CD14-positive monocyte (primary cell): ENCODE measurements at regions not wholly inside any gene's neighbourhood (a gene's known extent, or its start where the extent isn't known, plus 50 kb on each side); places are given as distances from the start of the nearest gene placed in this dataset.
"Not testable (repeated sequence)": the region's sequence is repeated elsewhere in the genome, so short reads cannot be mapped to it uniquely, and the experiment has no call there.

ENCODE experiments used
- DNase-seq, 3 donors: peaks; one replicate each; pipeline ENCODE4 v3.0.0-alpha.2; 2011 to 2022
- H2AFZ ChIP-seq: 2 replicates; pipeline ENCODE4 v1.6.0; 2012; ENCODE audit warnings: mild to moderate bottlenecking, low read depth, low read length, inconsistent platforms; ENCODE audit not compliant: insufficient read depth, poor library complexity, severe bottlenecking
- H3K27ac ChIP-seq, 2 donors: 1 replicate in 1 of 2; 2 replicates in 1 of 2; pipeline ENCODE4 v1.5.1; 2012 to 2013; ENCODE audit warnings: low read length in 2 of 2, control low read depth in 1 of 2, inconsistent platforms in 1 of 2, low read depth in 1 of 2, mild to moderate bottlenecking in 1 of 2
- H3K27me3 ChIP-seq, 2 donors: one replicate each; pipeline versions ENCODE4 v1.6.0 to v1.6.1; 2011 to 2013; ENCODE audit warnings: low read length in 2 of 2; ENCODE audit not compliant: control insufficient read depth in 2 of 2, insufficient read depth in 2 of 2
- H3K36me3 ChIP-seq, 2 donors: replicated peaks in 1 of 2; 1 replicate in 1 of 2; 2 replicates in 1 of 2; pipeline versions ENCODE4 v1.5.1 to v1.6.1; 2012 to 2013; ENCODE audit warnings: low read length in 2 of 2, control low read depth in 1 of 2, inconsistent platforms in 1 of 2, mild to moderate bottlenecking in 1 of 2; ENCODE audit not compliant: insufficient read depth in 2 of 2, control insufficient read depth in 1 of 2
- H3K4me1 ChIP-seq, 2 donors: 1 replicate in 1 of 2; 2 replicates in 1 of 2; pipeline versions ENCODE4 v1.5.1 to v1.6.1; 2012 to 2013; ENCODE audit warnings: low read length in 2 of 2, control low read depth in 1 of 2, inconsistent platforms in 1 of 2, mild to moderate bottlenecking in 1 of 2, moderate library complexity in 1 of 2; ENCODE audit not compliant: insufficient read depth in 2 of 2, control insufficient read depth in 1 of 2
- H3K4me2 ChIP-seq: replicated peaks from 2 replicates; pipeline ENCODE3; 2012; ENCODE audit warnings: low read length, moderate library complexity, mild to moderate bottlenecking; ENCODE audit not compliant: poor library complexity, severe bottlenecking; ENCODE audit errors: extremely low read depth
- H3K4me3 ChIP-seq, 3 experiments: fragments of 200-600 bp in 1 of 3; sonication (generic) in 1 of 3; replicated peaks in 1 of 3; 1 replicate in 2 of 3; 2 replicates in 1 of 3; pipeline ENCODE4 v1.5.1; 2011 to 2013; ENCODE audit warnings: low read length in 3 of 3, mild to moderate bottlenecking in 3 of 3, control low read depth in 2 of 3, low read depth in 2 of 3, inconsistent platforms in 1 of 3, moderate library complexity in 1 of 3
- H3K79me2 ChIP-seq: 2 replicates; pipeline ENCODE4 v1.6.0; 2012; ENCODE audit warnings: mild to moderate bottlenecking, control low read depth, inconsistent platforms, low read length, moderate library complexity; ENCODE audit not compliant: insufficient read depth
- H3K9ac ChIP-seq: 2 replicates; pipeline ENCODE4 v1.6.0; 2017; ENCODE audit warnings: low read length, mild to moderate bottlenecking; ENCODE audit not compliant: insufficient read depth, poor library complexity, severe bottlenecking
- H3K9me3 ChIP-seq, 2 donors: replicated peaks in 1 of 2; 1 replicate in 1 of 2; 2 replicates in 1 of 2; pipeline versions ENCODE4 v1.5.1 to v1.6.1; 2012 to 2013; ENCODE audit warnings: low read length in 2 of 2, control low read depth in 1 of 2; ENCODE audit not compliant: control insufficient read depth in 1 of 2, insufficient read depth in 1 of 2
- H4K20me1 ChIP-seq: 2 replicates; pipeline ENCODE4 v1.6.0; 2012; ENCODE audit warnings: mild to moderate bottlenecking, low read length, control low read depth, moderate library complexity; ENCODE audit not compliant: insufficient read depth
- H3K27ac Mint-ChIP-seq, 7 donors: one replicate each; pipeline ENCODE4 v1.8.0; 2020; ENCODE audit warnings: mild to moderate bottlenecking in 7 of 7, mixed read lengths in 7 of 7, moderate library complexity in 6 of 7, inconsistent platforms in 2 of 7
- H3K27me3 Mint-ChIP-seq, 3 donors: one replicate each; pipeline ENCODE4 v1.8.0; 2021 to 2022; ENCODE audit warnings: low read depth in 3 of 3, mild to moderate bottlenecking in 3 of 3, mixed read lengths in 3 of 3, moderate library complexity in 3 of 3, inconsistent platforms in 1 of 3
- H3K36me3 Mint-ChIP-seq, 2 donors: one replicate each; pipeline ENCODE4 v1.8.0; 2020; ENCODE audit warnings: mixed read lengths in 2 of 2, inconsistent platforms in 1 of 2, mild to moderate bottlenecking in 1 of 2
- H3K4me1 Mint-ChIP-seq: one replicate; pipeline ENCODE4 v1.8.0; 2020; ENCODE audit warnings: mild to moderate bottlenecking, mixed read lengths
- H3K4me3 Mint-ChIP-seq, 2 donors: one replicate each; pipeline ENCODE4 v1.8.0; 2020; ENCODE audit warnings: mild to moderate bottlenecking in 2 of 2, mixed read lengths in 2 of 2, moderate library complexity in 1 of 2
- H3K9me3 Mint-ChIP-seq, 7 donors: one replicate each; pipeline ENCODE4 v1.8.0; 2020 to 2022; ENCODE audit warnings: mixed read lengths in 7 of 7, mild to moderate bottlenecking in 6 of 7, moderate library complexity in 6 of 7, inconsistent platforms in 2 of 7
- CTCF ChIP-seq: fragments of 200-600 bp; IDR thresholded peaks from one replicate; pipeline ENCODE4 v1.8.0; 2022; ENCODE audit warnings: antibody characterized with exemption, mild to moderate bottlenecking
- WGBS: methylation state at CpG from one replicate; pipeline ENCODE4 v1.1.5; 2013; ENCODE audit warnings: missing lambda C conversion rate; ENCODE audit not compliant: insufficient coverage; 5-methylcytosine and 5-hydroxymethylcytosine counted together
- intact Hi-C, 2 donors: fragments of 100-400 bp; cut with micrococcal nuclease; formaldehyde crosslinking; loops; one replicate each; pipeline versions ENCODE4 v1.15.0 to v1.15.1; 2023

GRCh38 chr5:172533058-172533398, 78.7 kb upstream of the SH3PXD2B start:
- H3K36me3 Mint-ChIP-seq = no peaks in the 10 kb centered on the region
- H2AFZ ChIP-seq = no peak overlapping the region
- no peak overlapping the region for H3K4me3 ChIP-seq
- H3K9me3 ChIP-seq = peaks cover 0 to 4% of the 10 kb centered on the region in 2 donors
- WGBS = 100% methylated on average over 4 of the region's 10 CpGs
- no peak for TF ChIP-seq CTCF
- H3K4me3 Mint-ChIP-seq = no peak overlapping the region
- no peaks in the 10 kb centered on the region for H3K36me3 ChIP-seq
- H3K27ac ChIP-seq = no peak overlapping the region
- peaks cover 3 to 11% (median 5%) of the 10 kb centered on the region in 7 donors for H3K9me3 Mint-ChIP-seq
- H3K9ac ChIP-seq = no peak overlapping the region
- H4K20me1 ChIP-seq = no peaks in the 10 kb centered on the region
- no peak overlapping the region for H3K27ac Mint-ChIP-seq
- H3K27me3 ChIP-seq = no peaks in the 10 kb centered on the region
- no peak overlapping the region for H3K4me2 ChIP-seq
- peaks cover 10 to 14% of the 10 kb centered on the region in 2 donors for H3K4me1 ChIP-seq
- DNase-seq = no peak
- H3K4me1 Mint-ChIP-seq = peaks cover 15% of the 10 kb centered on the region
- no peaks in the 10 kb centered on the region for H3K79me2 ChIP-seq
- H3K27me3 Mint-ChIP-seq = peaks cover 0 to 3% (median 0%) of the 10 kb centered on the region in 3 donors
- intact Hi-C loops = no loop called here

GRCh38 chr5:172532439-172532838, 78.1 kb upstream of the SH3PXD2B start:
- intact Hi-C loops, H3K9me3 ChIP-seq, H3K27ac ChIP-seq, H3K4me3 Mint-ChIP-seq, H3K9ac ChIP-seq, H4K20me1 ChIP-seq, H3K4me3 ChIP-seq, H3K27me3 Mint-ChIP-seq, H2AFZ ChIP-seq, H3K27me3 ChIP-seq, H3K4me2 ChIP-seq, H3K36me3 ChIP-seq, DNase-seq, H3K79me2 ChIP-seq, H3K27ac Mint-ChIP-seq, H3K36me3 Mint-ChIP-seq: not testable (repeated sequence)
- whole genome bisulfite sequencing = 91% methylated on average over 4 of the region's 8 CpGs
- H3K4me1 Mint-ChIP-seq = peaks cover 15% of the 10 kb centered on the region
- peaks cover 3 to 11% (median 5%) of the 10 kb centered on the region in 7 donors for H3K9me3 Mint-ChIP-seq
- peaks cover 10 to 14% of the 10 kb centered on the region in 2 donors for H3K4me1 ChIP-seq
